ENCODE measurements at regions not wholly inside any gene's neighbourhood (a gene's known extent, or its start where the extent isn't known, plus 50 kb on each side); places are given as distances from the start of the nearest gene placed in this dataset.

- Histone ChIP-seq H3K27me3 (replicated peaks; ENCODE audit: insufficient read depth) (no peaks in the 10 kb centered on the region), H3K27ac (no peak overlapping the region), H3K9me3 (peaks cover 14% of the 10 kb centered on the region), H3K36me3 (no peaks in the 10 kb centered on the region), H3K4me3 (no peak overlapping the region), H3K4me1 (ENCODE audit: control insufficient read depth in 1 of 2, low read depth in 2 of 2) (no peaks in the 10 kb centered on the region)
- DNase-seq (ENCODE audit: low spot score) (no peak), ATAC-seq (ENCODE audit: insufficient number of reproducible peaks, low FRiP score, low read depth) (no peak)
- TF ChIP-seq CTCF (IDR thresholded peaks at IDR 0.05) = no peak
Observed at GRCh38 chr7:125462615-125463014, 533.0 kb upstream of the POT1 start.

GRCh38 chr7:125459038-125459437, 529.4 kb upstream of the POT1 start:
- no peak for ATAC-seq (ENCODE audit: insufficient number of reproducible peaks, low FRiP score, low read depth)
- no peaks in the 10 kb centered on the region for H3K27me3 ChIP-seq (replicated peaks; ENCODE audit: insufficient read depth)
- TF ChIP-seq CTCF (IDR thresholded peaks at IDR 0.05) = no peak

GRCh38 chr7:125450749-125451148, 521.1 kb upstream of the POT1 start:
- DNase-seq (ENCODE audit: low spot score) = no peak
- no peak overlapping the region for H3K4me3 ChIP-seq
- ATAC-seq (ENCODE audit: insufficient number of reproducible peaks, low FRiP score, low read depth) = no peak

More at GRCh38 chr7:125459038-125459437, 529.4 kb upstream of the POT1 start:
- H3K4me1 ChIP-seq (ENCODE audit: control insufficient read depth in 1 of 2, low read depth in 2 of 2) = no peaks in the 10 kb centered on the region
- H3K9me3 ChIP-seq = peaks cover 14% of the 10 kb centered on the region
- no peak overlapping the region for H3K4me3 ChIP-seq
- no peak overlapping the region for H3K27ac ChIP-seq
- no peak for DNase-seq (ENCODE audit: low spot score)
- no peaks in the 10 kb centered on the region for H3K36me3 ChIP-seq

GRCh38 chr7:125445836-125446235, 516.2 kb upstream of the POT1 start:
- H3K9me3 ChIP-seq = no peaks in the 10 kb centered on the region
- no peaks in the 10 kb centered on the region for H3K27me3 ChIP-seq (replicated peaks; ENCODE audit: insufficient read depth)
- H3K36me3 ChIP-seq = no peaks in the 10 kb centered on the region
- H3K27ac ChIP-seq = no peak overlapping the region
- ATAC-seq (ENCODE audit: insufficient number of reproducible peaks, low FRiP score, low read depth) = no peak
- no peak for DNase-seq (ENCODE audit: low spot score)
- TF ChIP-seq CTCF (IDR thresholded peaks at IDR 0.05) = no peak
- no peaks in the 10 kb centered on the region for H3K4me1 ChIP-seq (ENCODE audit: control insufficient read depth in 1 of 2, low read depth in 2 of 2)
- H3K4me3 ChIP-seq = no peak overlapping the region

More at GRCh38 chr7:125450749-125451148, 521.1 kb upstream of the POT1 start:
- Histone ChIP-seq H3K27ac (no peak overlapping the region), H3K4me1 (ENCODE audit: control insufficient read depth in 1 of 2, low read depth in 2 of 2) (no peaks in the 10 kb centered on the region), H3K36me3 (no peaks in the 10 kb centered on the region), H3K27me3 (replicated peaks; ENCODE audit: insufficient read depth) (no peaks in the 10 kb centered on the region), H3K9me3 (no peaks in the 10 kb centered on the region)
- no peak for TF ChIP-seq CTCF (IDR thresholded peaks at IDR 0.05)

GRCh38 chr7:125444864-125445263, 515.2 kb upstream of the POT1 start:
- Histone ChIP-seq H3K36me3 (no peaks in the 10 kb centered on the region), H3K27me3 (replicated peaks; ENCODE audit: insufficient read depth) (no peaks in the 10 kb centered on the region)
- ATAC-seq (ENCODE audit: insufficient number of reproducible peaks, low FRiP score, low read depth) = no peak

More at GRCh38 chr7:125444864-125445263, 515.2 kb upstream of the POT1 start:
- no peaks in the 10 kb centered on the region for H3K9me3 ChIP-seq
- no peak overlapping the region for H3K4me3 ChIP-seq
- H3K27ac ChIP-seq = no peak overlapping the region
- no peak for TF ChIP-seq CTCF (IDR thresholded peaks at IDR 0.05)
- H3K4me1 ChIP-seq (ENCODE audit: control insufficient read depth in 1 of 2, low read depth in 2 of 2) = no peaks in the 10 kb centered on the region
- no peak for DNase-seq (ENCODE audit: low spot score)
